CD4-positive, alpha-beta T cell treated with Interleukin-4 for 4 hours (primary cell): ENCODE measurements at regions not wholly inside any gene's neighbourhood (a gene's known extent, or its start where the extent isn't known, plus 50 kb on each side); places are given as distances from the start of the nearest gene placed in this dataset.
"Not testable (repeated sequence)": the region's sequence is repeated elsewhere in the genome, so short reads cannot be mapped to it uniquely, and the experiment has no call there.

Source experiments
- DNase-seq: peaks from one replicate; pipeline ENCODE4 v3.0.0-alpha.2; 2020

DNA sequence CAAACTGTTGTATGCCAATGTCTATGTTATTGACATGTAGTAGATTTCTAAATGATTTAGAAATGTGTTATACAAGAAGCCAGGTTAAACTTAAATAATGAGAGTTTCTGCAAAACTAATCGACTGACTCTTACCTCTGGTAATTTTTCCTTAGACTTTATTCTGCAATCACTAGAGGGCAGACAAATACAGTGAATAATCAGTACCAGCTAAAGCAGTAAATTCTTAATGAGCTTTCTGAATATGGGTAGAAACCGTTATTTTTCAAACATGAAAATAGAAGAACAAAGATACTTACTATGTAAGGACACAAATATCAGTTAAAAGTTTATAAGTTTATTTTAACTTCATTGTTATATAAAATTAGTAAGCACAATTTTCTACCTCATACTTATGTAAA, 97.9 kb upstream of the RGS1 start:
- peak; percentile 59 for DNase-seq

DNA sequence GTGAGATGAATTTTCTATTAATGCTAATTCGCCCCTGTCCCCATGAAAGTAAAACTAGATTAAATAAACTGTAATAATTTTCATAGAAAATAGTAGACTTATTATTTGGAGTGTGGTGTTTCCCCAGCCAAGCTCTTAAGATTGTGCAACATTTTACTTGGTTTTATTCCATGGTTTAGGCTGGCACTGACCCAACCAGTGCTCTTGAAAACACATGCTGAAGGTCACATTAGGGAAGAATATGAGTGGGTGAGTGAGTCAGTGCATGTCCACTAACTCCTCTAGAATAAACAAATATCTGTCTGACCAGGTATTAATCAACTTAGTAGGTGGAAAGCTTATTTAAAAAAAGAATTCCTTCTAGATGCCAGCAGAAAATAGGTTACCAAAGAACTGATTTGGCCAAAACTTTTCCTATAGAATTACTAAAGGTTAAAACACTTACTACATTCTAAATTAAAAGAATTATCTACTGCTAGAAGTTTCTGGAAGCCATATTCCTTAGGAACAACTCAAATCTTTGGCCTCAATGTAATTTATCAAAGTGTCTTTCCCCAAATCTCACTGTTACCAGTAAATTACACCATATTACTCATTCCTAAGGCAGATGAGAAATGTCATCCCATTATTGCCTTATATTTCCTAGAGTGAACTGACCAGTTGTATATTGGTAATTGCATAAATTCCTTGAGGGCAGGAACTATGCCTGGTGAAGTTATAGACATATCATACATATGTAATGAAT, 89.7 kb upstream of the RGS1 start:
- no peak for DNase-seq

DNA sequence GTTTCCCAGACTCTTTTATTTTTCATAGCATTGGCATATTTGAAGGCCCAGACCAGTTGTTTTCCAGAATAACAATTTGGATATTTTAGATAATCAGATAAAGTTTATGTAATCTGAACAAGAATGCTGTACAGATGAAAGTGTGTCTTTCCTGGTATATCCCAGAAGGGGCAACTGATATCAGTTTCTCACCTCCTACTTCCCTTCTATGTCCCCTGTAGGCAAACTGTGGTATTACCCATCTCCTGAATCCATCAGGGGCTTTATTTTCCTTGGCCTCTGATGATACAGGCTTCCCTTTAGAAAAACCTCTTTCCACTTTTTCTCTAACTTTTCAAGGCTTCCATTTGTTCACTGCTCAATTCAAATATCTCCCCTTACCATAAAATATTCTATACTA, 87.5 kb upstream of the RGS1 start:
- DNase-seq = no peak

DNA sequence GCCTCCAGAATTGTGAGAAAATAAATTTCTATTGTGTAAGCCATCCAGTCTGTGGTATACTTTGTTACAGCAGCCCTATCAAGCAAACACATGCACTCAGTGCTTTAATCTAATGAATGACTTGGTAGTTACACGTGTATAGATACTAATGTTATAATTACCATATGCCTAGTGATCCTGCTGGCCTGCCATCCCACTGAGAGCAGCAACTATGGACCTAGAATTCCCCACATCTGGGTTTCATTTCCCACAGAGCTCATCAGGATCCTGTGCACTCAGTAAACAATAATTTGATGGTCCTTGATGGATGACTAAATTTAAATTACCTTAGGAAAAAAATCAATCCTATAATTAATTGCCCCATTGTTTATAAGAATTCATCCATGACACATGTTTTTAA, 86.5 kb upstream of the RGS1 start:
- DNase-seq = no peak

DNA sequence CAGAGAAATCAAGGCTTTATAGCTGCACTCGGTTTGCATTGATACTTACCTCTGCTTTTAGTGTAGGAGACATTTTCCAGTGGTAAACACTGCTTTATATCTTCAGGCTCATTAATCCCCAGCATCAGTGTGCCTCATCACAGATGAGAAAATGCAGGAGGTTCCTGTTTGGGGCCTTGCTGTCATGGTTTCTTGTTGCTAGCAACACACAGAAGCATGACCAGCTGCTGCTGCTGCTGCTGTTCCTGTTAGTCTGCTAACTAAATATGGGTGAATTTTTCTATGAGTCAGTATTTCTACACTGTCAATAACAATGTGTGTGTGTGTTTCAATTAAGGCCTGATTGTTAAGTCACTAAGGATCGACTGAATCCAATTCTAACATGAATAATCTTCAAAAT, 85.8 kb upstream of the RGS1 start:
- DNase-seq = peak; percentile 41

DNA sequence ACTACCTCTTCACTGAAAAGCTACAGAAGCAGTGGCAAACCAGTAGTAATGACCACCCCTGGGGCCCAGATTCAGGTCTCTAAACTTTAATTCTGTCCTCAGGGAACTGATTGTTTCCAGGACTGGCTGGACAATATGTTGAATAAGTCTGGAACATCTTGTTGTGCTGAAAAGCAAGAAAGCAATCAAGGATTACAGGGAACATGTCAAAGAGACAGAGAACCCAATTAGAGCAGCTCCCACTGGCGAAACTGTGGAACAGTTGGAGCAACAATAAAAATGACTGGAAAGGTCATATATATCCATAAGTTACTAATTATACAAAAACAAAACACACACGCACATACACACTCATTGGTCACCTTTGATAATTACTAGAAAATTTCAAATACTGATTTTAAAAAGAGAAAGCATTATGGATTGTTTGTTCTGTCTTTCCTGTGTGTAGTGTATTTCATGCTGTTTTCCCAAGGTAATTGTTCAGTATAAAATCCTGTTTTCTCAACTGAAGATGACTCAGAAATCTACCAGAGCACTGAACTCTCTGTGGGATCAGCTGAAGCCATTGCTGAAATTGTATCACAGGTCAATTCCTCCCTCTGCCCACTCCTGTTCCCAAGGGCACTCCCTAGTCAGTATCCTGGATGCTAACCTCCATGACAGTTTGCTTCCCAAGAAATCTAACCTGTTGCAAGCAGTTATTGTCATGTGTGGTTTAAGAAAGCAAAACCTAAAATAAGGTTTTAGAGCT, 83.6 kb upstream of the RGS1 start:
- DNase-seq = no peak

DNA sequence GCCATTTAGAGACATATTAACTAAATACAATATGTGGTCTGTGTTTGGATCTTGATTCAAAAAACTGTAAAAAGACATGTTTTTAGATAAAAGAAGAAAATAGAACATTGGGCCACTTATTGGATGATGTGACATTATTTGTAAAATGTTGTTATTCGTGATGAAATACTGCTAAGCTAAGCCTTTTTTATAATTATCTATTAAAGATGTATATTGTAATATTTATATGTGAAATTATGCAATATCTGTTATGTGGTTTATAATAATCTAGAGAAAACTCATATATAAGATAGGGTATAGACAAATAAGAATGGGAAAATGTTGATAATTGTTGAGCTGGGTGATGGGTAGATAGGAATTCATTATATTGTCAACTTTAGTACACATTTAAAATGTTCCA, 82.0 kb upstream of the RGS1 start:
- no peak for DNase-seq

DNA sequence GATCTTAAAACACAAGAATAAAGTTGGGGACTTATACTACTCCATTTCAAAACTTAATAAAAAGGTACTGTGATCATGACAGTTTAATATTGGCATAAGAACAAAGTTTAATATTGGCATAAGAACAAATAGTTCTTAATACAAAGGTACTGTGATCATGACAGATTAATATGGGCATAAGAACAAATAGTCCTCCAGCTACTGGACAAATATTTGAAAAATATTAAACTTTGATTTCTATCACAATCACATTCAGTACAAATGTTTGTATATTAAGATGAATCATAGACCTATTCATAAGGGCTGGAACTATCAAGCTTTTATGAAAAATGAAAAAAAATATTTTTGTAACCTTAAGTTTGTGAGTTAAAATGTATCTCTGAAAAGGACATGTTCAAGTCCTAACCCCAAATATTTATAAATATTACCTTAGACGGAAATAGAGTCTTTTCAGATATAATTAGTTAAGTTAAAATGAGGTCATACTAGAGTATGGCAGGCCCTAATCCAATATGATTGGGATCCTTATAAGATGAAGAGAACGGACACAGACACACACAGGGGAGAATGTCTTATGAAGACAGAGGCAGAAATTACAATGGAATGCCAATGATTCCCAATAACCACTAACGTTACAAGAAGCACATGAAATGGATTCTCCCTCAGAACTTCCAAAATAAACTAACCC, 79.1 kb upstream of the RGS1 start:
- DNase-seq = no peak

DNA sequence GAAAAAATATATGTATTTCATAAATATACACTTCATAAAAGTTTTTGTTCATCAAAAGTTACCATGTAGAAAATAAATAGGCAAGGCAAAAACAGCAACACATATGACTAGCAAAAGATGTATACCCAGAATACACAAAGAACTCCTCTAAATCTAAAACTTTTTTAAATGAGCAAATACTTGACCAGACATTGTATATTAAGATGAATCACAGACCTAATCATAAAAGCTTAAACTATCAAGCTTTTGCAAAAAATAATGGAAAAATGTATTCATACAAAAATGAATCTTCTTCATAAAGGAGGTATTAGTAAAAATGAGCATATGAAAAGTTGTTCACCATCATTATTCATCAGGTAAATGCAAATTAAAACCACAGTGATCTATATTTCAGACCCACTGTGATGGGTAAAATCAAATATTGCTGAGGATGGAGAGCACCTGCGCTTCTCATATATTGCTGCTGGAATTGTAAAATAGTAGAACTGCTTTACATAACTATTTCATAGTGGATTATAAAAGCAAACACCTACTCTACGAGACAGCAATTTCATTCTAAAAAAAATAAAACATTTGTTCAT, 78.3 kb upstream of the RGS1 start:
- DNase-seq = no peak

DNA sequence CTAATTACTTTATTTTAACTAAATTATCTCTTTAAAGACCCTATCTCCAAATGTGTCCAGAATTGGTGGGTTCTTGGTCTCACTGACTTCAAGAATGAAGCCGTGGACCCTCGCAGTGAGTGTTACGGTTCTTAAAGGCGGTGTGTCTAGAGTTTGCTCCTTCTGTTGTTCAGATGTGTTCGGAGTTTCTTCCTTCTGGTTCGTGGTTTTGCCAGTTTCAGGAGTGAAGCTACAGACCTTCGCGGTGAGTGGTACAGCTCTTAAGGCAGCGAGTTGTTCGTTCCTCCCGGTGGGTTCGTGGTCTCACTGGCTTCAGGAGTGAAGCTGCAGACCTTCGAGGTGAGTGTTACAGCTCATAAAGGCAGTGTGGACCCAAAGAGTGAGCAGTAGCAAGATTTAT, 77.5 kb upstream of the RGS1 start:
- not testable (repeated sequence) for DNase-seq

DNA sequence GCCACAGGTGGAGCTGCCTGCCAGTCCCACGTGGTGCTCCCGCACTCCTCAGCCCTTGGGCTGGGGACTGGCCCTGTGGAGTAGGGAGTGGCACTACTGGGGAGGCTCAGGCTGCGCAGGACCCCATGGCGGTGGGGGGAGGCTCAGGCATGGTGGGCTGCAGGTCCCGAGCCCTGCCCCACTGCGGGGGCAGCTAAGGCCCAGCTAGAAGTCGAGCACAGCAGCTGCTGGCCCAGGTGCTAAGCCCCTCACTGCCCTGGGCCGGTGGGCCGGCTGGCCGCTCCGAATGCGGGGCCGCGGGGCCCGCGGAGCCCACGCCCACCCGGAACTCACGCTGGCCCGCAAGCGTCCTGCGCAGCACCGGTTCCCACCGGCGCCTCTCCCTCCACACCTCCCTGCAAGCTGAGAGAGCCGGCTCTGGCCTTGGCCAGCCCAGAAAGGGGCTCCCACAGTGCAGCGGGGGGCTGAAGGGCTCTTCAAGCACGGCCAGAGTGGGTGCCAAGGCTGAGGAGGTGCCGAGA, 76.5 kb upstream of the RGS1 start:
- not testable (repeated sequence) for DNase-seq

DNA sequence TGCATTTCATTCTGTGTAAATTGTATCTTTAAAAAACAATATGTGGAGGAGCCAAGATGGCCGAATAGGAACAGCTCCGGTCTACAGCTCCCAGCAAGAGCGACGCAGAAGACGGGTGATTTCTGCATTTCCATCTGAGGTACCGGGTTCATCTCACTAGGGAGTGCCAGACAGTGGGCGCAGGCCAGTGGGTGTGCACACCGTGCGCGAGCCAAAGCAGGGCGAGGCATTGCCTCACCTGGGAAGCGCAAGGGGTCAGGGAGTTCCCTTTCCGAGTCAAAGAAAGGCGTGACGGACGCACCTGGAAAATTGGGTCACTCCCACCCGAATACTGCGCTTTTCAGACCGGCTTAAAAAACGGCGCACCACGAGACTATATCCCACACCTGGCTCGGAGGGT, 75.0 kb upstream of the RGS1 start:
- not testable (repeated sequence) for DNase-seq

DNA sequence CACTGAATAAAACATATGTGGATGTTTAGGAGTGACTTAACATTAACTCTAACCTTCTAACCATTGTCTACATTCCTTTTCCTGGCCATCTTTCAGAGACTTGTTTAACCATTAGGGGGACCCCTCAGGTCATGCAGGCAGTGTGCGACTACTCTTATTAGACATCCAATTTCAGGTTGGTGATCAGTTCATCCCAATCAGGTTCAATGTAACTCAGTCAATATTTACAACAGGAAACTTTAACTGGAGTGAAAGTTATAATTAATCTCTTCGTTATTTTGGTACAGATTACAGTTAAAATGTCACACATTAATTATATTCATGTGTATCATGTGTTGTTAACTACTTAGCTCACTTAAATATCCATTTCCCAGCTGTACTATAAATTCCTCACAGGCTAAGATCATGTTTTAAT, 68.8 kb upstream of the RGS1 start:
- DNase-seq = peak; percentile 48

DNA sequence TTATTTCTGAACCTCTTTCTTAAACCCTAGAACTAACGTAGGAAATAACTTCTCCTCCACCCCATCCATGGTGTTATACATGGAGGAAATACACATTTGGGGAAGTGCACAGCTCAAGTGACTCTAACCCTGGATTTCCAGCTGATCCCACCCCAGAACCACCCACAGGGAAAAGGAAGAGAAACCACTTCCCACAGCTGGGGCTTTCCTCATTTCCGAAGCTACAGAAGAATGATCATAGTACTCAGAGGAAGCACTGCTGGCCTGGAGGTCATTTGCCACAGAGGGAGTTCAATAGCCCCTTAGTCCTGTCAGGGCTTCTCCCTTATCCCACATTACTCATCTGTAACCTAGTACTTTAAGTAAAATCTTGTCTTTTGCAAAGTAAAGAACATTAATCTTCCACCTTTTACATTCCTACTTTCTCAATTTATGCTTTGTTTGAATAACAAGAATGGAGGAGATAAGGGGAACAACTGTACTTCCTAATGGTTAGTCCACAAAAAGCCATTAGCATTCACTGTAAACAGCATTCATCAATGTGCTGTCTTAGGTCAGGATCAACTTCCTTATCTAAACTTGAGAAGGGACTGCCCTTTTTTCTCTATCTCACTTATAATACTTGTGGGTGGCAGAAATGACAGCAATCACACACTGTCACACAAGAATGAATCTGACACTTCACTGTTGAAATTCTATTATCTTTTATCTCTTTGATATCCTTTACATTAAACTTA, 63.0 kb upstream of the RGS1 start:
- no peak for DNase-seq

DNA sequence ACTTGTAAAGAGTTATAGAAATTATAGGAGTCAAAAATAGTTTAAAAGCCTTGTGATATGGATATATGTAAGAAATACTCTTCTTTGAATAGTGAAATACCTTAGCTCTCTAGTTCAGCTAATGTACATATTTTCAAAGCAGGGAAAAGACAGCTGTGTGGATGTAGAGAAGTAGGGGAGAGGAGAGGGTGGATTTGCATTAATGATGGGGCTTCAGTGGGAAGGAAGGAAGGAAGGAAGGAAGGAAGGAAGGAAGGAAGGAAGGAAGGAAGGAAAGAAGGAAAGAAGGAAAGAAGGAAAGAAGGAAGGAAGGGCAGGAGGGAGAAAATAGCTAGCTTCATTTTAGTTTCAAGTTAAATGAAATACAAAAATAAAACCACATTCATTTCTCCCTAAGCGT, 62.4 kb upstream of the RGS1 start:
- DNase-seq = no peak

DNA sequence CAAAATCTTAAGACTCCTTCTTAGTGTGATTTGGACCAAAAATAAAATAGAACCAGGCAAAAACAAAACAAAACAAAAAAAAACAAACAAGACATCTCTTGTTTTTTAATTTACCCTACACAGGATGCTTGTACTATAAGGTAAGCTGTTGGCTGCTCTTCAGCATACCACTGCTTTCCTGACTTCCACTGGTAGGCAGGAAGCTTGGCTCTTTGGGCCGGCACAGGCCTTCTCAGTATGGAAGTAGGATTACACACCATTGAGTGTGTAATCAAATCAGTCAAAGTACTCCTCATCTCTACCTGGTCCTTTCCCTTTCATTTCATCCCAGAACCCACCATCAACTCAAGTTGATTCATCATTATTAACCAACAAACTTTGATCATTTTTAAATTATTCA, 61.9 kb upstream of the RGS1 start:
- DNase-seq = no peak

DNA sequence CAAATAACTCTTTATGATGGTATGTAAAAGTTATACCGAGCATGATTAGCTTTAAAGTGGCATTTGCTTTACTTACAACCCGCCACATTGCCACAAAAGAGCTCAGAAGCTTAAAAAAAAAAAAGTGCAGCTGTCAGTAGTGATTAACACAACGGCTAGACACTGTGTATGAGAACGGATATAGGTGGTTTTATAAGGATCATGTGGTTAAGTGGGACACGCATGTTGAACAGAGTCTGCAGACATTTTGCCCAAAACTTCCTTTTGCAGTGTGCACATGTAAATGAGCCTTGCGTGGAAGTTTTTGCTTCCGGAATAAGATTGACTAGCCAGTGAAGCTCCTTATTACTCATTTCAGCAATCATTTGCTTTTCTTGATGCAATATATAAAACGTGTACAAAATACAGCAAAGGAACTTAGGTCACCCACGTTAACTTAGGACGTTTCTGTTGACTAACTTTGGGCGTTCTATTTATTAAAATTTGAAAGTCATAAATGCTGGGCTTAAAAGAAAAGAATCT, 58.7 kb upstream of the RGS1 start:
- peak; percentile 94 for DNase-seq

DNA sequence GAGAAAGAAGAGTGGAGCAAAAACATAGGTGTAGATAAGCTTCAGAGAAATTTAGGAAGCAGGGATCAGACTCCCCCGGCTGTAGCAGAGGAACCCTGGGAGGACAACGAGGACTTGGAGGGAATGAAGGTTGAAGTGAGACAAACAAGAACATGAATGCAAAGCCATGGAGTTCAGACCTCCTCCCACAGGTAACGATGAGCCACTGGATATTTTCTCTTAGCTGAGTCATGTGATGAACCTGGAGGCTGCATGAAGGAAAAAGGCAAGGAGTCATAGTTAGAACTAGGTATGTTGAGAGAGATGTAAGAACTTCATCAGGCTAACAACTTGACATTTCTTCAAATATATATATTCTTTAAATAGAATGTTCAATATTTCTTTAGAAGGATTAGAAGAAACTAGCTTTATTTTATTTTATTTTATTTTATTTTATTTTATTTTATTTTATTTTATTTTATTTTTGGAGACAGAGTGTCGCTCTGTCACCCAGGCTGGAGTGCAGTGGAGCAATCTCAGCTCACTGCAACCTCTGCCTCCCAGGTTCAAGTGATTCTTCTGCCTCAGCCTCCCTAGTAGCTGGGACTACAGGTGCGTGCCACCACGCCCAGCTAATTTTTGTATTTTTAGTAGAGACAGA, 57.7 kb upstream of the RGS1 start:
- not testable (repeated sequence) for DNase-seq

DNA sequence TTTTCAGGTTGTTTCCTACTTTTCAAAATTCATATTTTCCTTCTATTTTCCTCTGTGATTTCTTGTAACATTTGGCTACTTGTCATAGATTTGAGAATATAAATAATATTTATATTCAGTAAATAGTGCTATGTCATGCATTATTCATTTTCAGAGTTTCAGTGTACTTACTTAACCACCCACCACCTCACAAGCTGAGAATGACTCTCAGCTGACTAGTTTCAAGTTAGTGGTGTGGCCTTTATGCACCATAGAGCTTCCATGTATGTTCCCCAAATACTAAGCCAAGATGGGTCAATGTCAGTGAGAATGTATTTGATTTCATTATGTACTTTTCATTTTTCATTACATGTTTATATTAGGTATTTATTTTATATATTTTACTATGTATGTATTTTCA, 56.9 kb upstream of the RGS1 start:
- DNase-seq = no peak

DNA sequence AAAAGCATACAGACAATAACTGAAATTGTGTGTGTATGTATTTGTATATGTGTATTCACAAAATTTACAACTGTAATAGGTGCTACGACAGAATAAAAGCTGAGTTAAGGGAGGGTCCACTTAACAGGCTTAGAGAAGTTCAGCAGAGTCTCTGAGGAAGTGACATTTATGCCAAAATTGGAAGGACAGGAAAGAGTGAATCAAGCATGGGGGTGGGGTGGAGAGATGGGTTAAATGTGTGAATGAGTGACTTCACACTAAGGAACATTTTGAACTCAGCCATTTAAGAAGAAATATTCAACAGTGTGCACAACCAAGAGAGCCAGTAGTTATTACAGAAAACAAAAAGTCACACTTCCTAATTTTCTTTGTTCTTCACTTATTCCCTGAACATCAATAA, 53.8 kb upstream of the RGS1 start:
- DNase-seq = peak; percentile 49

DNA sequence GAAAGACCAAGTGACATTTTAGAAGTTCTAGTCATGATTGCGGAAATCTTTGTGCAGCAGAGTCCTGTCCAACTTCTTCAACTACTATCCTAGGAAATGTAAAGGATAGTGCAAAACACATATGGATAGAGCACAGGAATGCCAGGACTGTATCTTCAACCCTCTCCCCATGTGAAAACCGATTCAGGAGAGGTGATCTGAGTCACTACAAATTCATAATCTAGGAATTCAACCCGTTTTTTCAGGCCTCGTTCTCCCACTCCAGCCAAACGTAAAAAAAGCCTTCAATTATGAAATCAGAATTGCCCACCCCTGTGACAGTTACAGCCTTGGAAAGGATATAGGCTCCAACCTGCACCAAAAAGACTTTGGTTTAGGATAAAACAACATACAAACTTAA, 52.9 kb upstream of the RGS1 start:
- DNase-seq = no peak

DNA sequence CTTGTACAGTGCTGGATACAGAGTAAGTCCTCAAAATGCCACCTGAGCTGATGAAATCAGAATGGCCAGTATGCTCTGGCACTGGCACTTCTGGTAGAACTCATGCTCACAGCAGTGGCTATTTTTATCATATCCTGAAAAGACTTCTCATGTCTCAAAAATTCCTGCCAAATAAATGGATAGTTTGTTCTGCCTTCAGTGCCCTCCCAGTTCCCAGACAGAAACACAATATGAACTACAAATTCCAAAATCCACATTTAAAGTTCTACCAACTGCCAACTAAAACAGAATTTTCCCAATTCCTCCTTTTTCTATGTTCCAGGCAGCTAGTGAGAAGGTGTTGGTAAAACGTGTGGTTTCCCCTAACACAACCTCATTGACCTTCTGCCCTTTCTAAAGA, 51.4 kb upstream of the RGS1 start:
- DNase-seq = no peak
